Fibroblast of lung (primary cell): ENCODE measurements at regions not wholly inside any gene's neighbourhood (a gene's known extent, or its start where the extent isn't known, plus 50 kb on each side); places are given as distances from the start of the nearest gene placed in this dataset.
"Not testable (repeated sequence)": the region's sequence is repeated elsewhere in the genome, so short reads cannot be mapped to it uniquely, and the experiment has no call there.

ENCODE experiments used
- DNase-seq, 2 donors: peaks; one replicate each; pipeline versions ENCODE4 v3.0.0 to v3.0.0-alpha.2; 2010; ENCODE audit warnings: low read depth in 2 of 2
- H2AFZ ChIP-seq: 2 replicates; pipeline ENCODE4 v1.5.1; 2012; ENCODE audit warnings: low read length, control low read depth, inconsistent platforms
- H3K27ac ChIP-seq: 2 replicates; pipeline ENCODE4 v1.5.1; 2011; ENCODE audit warnings: low read length, control low read depth; ENCODE audit not compliant: insufficient read depth
- H3K27me3 ChIP-seq: 2 replicates; pipeline ENCODE4 v1.5.1; 2011; ENCODE audit warnings: mild to moderate bottlenecking, low read length; ENCODE audit not compliant: control insufficient read depth, insufficient read depth
- H3K36me3 ChIP-seq: 2 replicates; pipeline ENCODE4 v1.5.1; 2011; ENCODE audit warnings: low read length; ENCODE audit not compliant: control insufficient read depth, insufficient read depth
- H3K4me1 ChIP-seq: 2 replicates; pipeline ENCODE4 v1.5.1; 2011; ENCODE audit warnings: low read length; ENCODE audit not compliant: control insufficient read depth, insufficient read depth; ENCODE audit errors: extremely low read depth
- H3K4me2 ChIP-seq: 2 replicates; pipeline ENCODE4 v1.5.1; 2011; ENCODE audit warnings: low read length, control low read depth; ENCODE audit not compliant: insufficient read depth; ENCODE audit errors: extremely low read depth
- H3K4me3 ChIP-seq, 4 experiments: fragments of 200-600 bp in 1 of 4; sonication (generic) in 1 of 4; replicated peaks in 1 of 4; 2 replicates each; pipeline ENCODE4 v1.5.1; 2011 to 2016; ENCODE audit warnings: low read length in 4 of 4, low read depth in 3 of 4, mild to moderate bottlenecking in 3 of 4, control low read depth in 2 of 4, inconsistent platforms in 1 of 4, mixed read lengths in 1 of 4; ENCODE audit not compliant: insufficient read depth in 1 of 4; ENCODE audit errors: control extremely low read depth in 1 of 4
- H3K79me2 ChIP-seq: 2 replicates; pipeline ENCODE4 v1.5.1; 2012; ENCODE audit warnings: mild to moderate bottlenecking, low read length, inconsistent platforms; ENCODE audit not compliant: control insufficient read depth, insufficient read depth
- H3K9ac ChIP-seq: 2 replicates; pipeline ENCODE4 v1.5.1; 2011; ENCODE audit warnings: mild to moderate bottlenecking, low read length, control low read depth; ENCODE audit not compliant: insufficient read depth
- H3K9me3 ChIP-seq: 2 replicates; pipeline ENCODE4 v1.5.1; 2012; ENCODE audit warnings: low read depth, low read length; ENCODE audit not compliant: control insufficient read depth, insufficient read depth
- H4K20me1 ChIP-seq: 2 replicates; pipeline ENCODE4 v1.5.1; 2011; ENCODE audit warnings: low read length; ENCODE audit not compliant: control insufficient read depth, insufficient read depth; ENCODE audit errors: extremely low read depth
- CTCF ChIP-seq, 2 donors: IDR thresholded peaks in 1 of 2; conservative IDR thresholded peaks in 1 of 2; 1 replicate in 1 of 2; 2 replicates in 1 of 2; pipeline ENCODE4 v1.5.1; 2011 to 2012; ENCODE audit warnings: low read length in 2 of 2, control low read depth in 1 of 2, inconsistent platforms in 1 of 2, low read depth in 1 of 2, mild to moderate bottlenecking in 1 of 2
- EZH2 ChIP-seq: IDR thresholded peaks from 2 replicates; pipeline ENCODE4 v1.5.1; 2012; ENCODE audit warnings: low read length, control low read depth, mild to moderate bottlenecking; ENCODE audit errors: missing control alignments

- Histone ChIP-seq H3K27ac (no peak overlapping the region), H4K20me1 (no peaks in the 10 kb centered on the region), H3K4me3 (no peak overlapping the region), H3K36me3 (no peaks in the 10 kb centered on the region), H3K27me3 (no peaks in the 10 kb centered on the region), H3K79me2 (no peaks in the 10 kb centered on the region), H2AFZ (no peak overlapping the region), H3K9me3 (no peaks in the 10 kb centered on the region), H3K4me2 (no peak overlapping the region), H3K9ac (no peak overlapping the region), H3K4me1 (no peaks in the 10 kb centered on the region)
- no peak for DNase-seq
- TF ChIP-seq EZH2 (no peak), CTCF (conservative IDR thresholded peaks at IDR 0.05 in 1 of 2, IDR thresholded peaks at IDR 0.05 in 1 of 2; ENCODE audit: low read depth in 1 of 2, low read length in 2 of 2) (no peak)
Observed at GRCh38 chr17:14545156-14545906, 244.4 kb downstream of the HS3ST3B1 start.

- no peak for DNase-seq
Observed at GRCh38 chr17:14541714-14542113, 240.8 kb downstream of the HS3ST3B1 start.

GRCh38 chr17:14539801-14540200 lies 238.9 kb downstream of the HS3ST3B1 start:
- Histone ChIP-seq H3K9ac (no peak overlapping the region), H3K36me3 (no peaks in the 10 kb centered on the region), H3K4me1 (no peaks in the 10 kb centered on the region), H2AFZ (no peak overlapping the region), H3K9me3 (no peaks in the 10 kb centered on the region), H3K27me3 (no peaks in the 10 kb centered on the region), H3K4me2 (no peak overlapping the region), H3K4me3 (no peak overlapping the region), H3K79me2 (no peaks in the 10 kb centered on the region), H3K27ac (no peak overlapping the region), H4K20me1 (no peaks in the 10 kb centered on the region)
- no peak for TF ChIP-seq EZH2
- TF ChIP-seq CTCF (conservative IDR thresholded peaks at IDR 0.05 in 1 of 2, IDR thresholded peaks at IDR 0.05 in 1 of 2; ENCODE audit: low read depth in 1 of 2, low read length in 2 of 2), result no peak
- DNase-seq, result no peak

More at GRCh38 chr17:14541714-14542113, 240.8 kb downstream of the HS3ST3B1 start:
- Histone ChIP-seq H3K4me2 (no peak overlapping the region), H3K4me3 (no peak overlapping the region), H3K4me1 (no peaks in the 10 kb centered on the region), H3K79me2 (no peaks in the 10 kb centered on the region), H3K9me3 (no peaks in the 10 kb centered on the region), H3K27me3 (no peaks in the 10 kb centered on the region), H3K9ac (no peak overlapping the region), H4K20me1 (no peaks in the 10 kb centered on the region), H2AFZ (no peak overlapping the region), H3K36me3 (no peaks in the 10 kb centered on the region), H3K27ac (no peak overlapping the region)
- TF ChIP-seq EZH2, result no peak
- no peak for TF ChIP-seq CTCF (conservative IDR thresholded peaks at IDR 0.05 in 1 of 2, IDR thresholded peaks at IDR 0.05 in 1 of 2; ENCODE audit: low read depth in 1 of 2, low read length in 2 of 2)

GRCh38 chr17:14532242-14532641 lies 231.4 kb downstream of the HS3ST3B1 start:
- not testable (repeated sequence) for H3K36me3 ChIP-seq, H3K9ac ChIP-seq, H3K4me2 ChIP-seq, H3K9me3 ChIP-seq, H3K27ac ChIP-seq, H3K4me3 ChIP-seq, H4K20me1 ChIP-seq, H2AFZ ChIP-seq, H3K79me2 ChIP-seq, H3K27me3 ChIP-seq, DNase-seq, H3K4me1 ChIP-seq
